ENCODE measurements at regions not wholly inside any gene's neighbourhood (a gene's known extent, or its start where the extent isn't known, plus 50 kb on each side); places are given as distances from the start of the nearest gene placed in this dataset.

DNA sequence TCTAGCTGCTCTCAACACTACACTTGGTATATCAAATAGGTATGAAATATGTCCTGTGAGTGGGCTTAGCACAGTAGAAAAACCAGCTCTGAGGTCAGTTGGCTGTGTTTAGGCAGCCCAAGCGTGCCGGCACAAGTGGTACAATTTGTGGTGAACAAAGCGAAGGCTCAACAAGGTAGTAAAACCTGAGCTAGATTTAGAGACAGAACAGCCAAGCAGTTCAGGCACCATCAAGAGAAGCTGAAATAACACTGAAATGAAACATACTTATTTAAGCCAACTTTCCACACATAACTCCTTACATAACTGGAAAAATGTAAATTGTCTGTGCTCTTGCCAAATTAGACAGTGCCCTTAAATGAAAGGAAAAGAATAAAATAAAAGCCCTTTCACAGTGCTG lies 596.8 kb upstream of the FBXO33 start:
- TF ChIP-seq, protein P1, sequence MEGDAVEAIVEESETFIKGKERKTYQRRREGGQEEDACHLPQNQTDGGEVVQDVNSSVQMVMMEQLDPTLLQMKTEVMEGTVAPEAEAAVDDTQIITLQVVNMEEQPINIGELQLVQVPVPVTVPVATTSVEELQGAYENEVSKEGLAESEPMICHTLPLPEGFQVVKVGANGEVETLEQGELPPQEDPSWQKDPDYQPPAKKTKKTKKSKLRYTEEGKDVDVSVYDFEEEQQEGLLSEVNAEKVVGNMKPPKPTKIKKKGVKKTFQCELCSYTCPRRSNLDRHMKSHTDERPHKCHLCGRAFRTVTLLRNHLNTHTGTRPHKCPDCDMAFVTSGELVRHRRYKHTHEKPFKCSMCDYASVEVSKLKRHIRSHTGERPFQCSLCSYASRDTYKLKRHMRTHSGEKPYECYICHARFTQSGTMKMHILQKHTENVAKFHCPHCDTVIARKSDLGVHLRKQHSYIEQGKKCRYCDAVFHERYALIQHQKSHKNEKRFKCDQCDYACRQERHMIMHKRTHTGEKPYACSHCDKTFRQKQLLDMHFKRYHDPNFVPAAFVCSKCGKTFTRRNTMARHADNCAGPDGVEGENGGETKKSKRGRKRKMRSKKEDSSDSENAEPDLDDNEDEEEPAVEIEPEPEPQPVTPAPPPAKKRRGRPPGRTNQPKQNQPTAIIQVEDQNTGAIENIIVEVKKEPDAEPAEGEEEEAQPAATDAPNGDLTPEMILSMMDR (IDR thresholded peaks at IDR 0.05) = no peak
- no peak for TF ChIP-seq POLR2A (IDR thresholded peaks at IDR 0.05)
